Lower leg skin (tissue), 4 donors: ENCODE measurements at regions not wholly inside any gene's neighbourhood (a gene's known extent, or its start where the extent isn't known, plus 50 kb on each side); places are given as distances from the start of the nearest gene placed in this dataset.

Experiments
- DNase-seq, 2 donors: peaks; one replicate each; pipeline ENCODE4 v3.0.0-alpha.2; 2019; ENCODE audit warnings: low spot score in 2 of 2
- H3K4me3 ChIP-seq: fragments of 200-600 bp; sonication (generic); 2 replicates; pipeline ENCODE4 v1.5.1; 2017; ENCODE audit warnings: mild to moderate bottlenecking, low read depth; ENCODE audit not compliant: poor library complexity, severe bottlenecking
- POLR2A ChIP-seq, 2 donors: fragments of 450-650 bp; IDR thresholded peaks; one replicate each; pipeline ENCODE4 v1.6.1; 2016 to 2017; ENCODE audit warnings: antibody characterized with exemption in 2 of 2, mild to moderate bottlenecking in 1 of 2, moderate library complexity in 1 of 2
- WGBS, 2 donors: methylation state at CpG; one replicate each; pipeline ENCODE4 v1.1.5; 2018; 5-methylcytosine and 5-hydroxymethylcytosine counted together
- intact Hi-C: fragments of 100-400 bp; cut with DNase I; formaldehyde crosslinking; loops from one replicate; pipeline ENCODE4 v1.15.0; 2023; ENCODE audit warnings: low total_unique reads
- TF ChIP-seq, protein P1 (sequence below), 3 donors: fragments of 450-650 bp; IDR thresholded peaks; one replicate each; pipeline ENCODE4 v1.5.1; 2016; ENCODE audit warnings: antibody characterized with exemption in 3 of 3, mild to moderate bottlenecking in 3 of 3, moderate library complexity in 2 of 3

DNA sequence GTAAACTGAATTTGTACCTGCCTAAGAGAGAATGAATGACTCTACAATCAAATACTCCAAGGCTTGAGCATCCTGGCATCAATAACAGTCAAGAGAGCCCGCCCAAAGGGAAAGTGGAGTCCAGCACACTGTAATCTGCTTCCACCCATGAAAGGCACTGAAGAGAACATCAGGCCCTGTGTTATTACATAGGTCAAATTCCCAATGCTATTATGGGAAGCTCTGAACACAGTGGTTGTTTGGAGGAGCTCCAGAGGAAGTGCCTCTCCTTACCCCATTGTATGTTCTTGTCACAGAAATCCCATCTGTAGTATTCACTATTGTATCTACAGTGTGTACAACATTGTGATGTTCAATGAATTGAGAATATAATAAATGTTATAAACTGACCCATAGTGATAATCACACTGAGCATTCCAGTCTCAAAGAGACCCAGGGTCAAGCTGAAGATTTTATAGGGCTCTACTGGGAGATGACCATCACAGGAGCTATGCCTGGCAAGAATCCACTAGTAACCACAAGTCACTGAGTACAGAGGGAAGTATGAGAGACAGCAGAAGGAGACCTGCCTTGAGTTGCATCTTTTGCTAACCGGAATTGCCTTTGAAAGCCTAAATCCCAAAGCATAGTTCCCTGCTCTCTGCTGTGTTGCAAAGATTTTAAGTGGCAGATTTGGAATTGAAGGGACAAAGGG is 446.7 kb downstream of the GJA1 start:
- H3K4me3 ChIP-seq, result no peak overlapping the region
- TF ChIP-seq, protein P1, sequence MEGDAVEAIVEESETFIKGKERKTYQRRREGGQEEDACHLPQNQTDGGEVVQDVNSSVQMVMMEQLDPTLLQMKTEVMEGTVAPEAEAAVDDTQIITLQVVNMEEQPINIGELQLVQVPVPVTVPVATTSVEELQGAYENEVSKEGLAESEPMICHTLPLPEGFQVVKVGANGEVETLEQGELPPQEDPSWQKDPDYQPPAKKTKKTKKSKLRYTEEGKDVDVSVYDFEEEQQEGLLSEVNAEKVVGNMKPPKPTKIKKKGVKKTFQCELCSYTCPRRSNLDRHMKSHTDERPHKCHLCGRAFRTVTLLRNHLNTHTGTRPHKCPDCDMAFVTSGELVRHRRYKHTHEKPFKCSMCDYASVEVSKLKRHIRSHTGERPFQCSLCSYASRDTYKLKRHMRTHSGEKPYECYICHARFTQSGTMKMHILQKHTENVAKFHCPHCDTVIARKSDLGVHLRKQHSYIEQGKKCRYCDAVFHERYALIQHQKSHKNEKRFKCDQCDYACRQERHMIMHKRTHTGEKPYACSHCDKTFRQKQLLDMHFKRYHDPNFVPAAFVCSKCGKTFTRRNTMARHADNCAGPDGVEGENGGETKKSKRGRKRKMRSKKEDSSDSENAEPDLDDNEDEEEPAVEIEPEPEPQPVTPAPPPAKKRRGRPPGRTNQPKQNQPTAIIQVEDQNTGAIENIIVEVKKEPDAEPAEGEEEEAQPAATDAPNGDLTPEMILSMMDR (IDR thresholded peaks at IDR 0.05), result no peak
- no peak for TF ChIP-seq POLR2A (IDR thresholded peaks at IDR 0.05)
- intact Hi-C loops, result no loop called here
- WGBS, 2 donors, result 80 to 90% methylated on average over 2 of the region's 2 CpGs
- no peak for DNase-seq

- no peak overlapping the region for H3K4me3 ChIP-seq
- intact Hi-C loops, result no loop called here
- WGBS, 2 donors, result 74 to 76% methylated on average over 4 of the region's 4 CpGs
- DNase-seq, result no peak
- no peak for TF ChIP-seq POLR2A (IDR thresholded peaks at IDR 0.05)
- TF ChIP-seq, protein P1 (IDR thresholded peaks at IDR 0.05), result no peak
Measured at GRCh38 chr6:121884091-121884490, 448.6 kb downstream of the GJA1 start.

- H3K4me3 ChIP-seq, result no peak overlapping the region
- 78 to 86% methylated on average over 1 of the region's 1 CpG for WGBS, 2 donors
- DNase-seq, result no peak
- intact Hi-C loops, result no loop called here
- TF ChIP-seq, protein P1 (IDR thresholded peaks at IDR 0.05), result no peak
- TF ChIP-seq POLR2A (IDR thresholded peaks at IDR 0.05), result no peak
Measured at GRCh38 chr6:121884620-121885019, 449.2 kb downstream of the GJA1 start.

DNA sequence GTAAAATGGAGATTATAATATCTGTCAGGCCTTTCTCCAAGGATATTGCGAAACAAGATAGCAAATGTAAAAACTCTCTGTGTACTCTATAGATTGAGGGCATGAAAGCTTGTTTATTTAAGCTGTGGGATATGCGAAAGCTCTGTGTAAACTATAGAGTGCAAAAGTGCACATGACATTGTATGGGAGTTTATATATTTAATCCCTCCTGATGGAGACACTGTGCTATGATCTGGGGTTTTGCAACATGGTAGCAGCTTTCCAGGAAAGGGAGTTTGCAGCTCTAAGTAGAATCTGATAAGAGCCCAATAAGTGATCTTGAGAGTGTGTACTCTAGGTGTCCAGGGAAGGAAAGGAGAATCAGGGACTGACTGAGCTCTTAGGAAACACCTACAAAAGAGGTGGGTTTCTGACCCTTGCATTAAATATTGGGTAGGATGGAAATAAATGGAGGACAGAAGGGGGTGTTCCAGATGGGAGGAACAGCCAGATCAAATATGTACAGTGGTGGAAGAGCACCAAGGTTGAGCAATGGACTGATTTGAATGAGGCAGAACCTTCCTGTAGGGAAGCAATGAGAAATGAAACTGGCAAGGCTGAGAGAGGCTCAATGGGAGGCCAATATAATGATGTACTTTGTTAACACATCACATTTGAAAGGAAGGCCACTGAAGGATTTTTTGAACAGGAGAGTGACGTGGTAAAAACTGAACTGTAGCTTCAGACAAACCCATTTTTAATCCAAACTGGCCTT is 450.1 kb downstream of the GJA1 start:
- no peak overlapping the region for H3K4me3 ChIP-seq
- DNase-seq, result no peak
- TF ChIP-seq, protein P1 (IDR thresholded peaks at IDR 0.05), result no peak
- TF ChIP-seq POLR2A (IDR thresholded peaks at IDR 0.05), result no peak
- intact Hi-C loops, result no loop called here
- 68 to 79% methylated on average over 3 of the region's 3 CpGs for WGBS, 2 donors

DNA sequence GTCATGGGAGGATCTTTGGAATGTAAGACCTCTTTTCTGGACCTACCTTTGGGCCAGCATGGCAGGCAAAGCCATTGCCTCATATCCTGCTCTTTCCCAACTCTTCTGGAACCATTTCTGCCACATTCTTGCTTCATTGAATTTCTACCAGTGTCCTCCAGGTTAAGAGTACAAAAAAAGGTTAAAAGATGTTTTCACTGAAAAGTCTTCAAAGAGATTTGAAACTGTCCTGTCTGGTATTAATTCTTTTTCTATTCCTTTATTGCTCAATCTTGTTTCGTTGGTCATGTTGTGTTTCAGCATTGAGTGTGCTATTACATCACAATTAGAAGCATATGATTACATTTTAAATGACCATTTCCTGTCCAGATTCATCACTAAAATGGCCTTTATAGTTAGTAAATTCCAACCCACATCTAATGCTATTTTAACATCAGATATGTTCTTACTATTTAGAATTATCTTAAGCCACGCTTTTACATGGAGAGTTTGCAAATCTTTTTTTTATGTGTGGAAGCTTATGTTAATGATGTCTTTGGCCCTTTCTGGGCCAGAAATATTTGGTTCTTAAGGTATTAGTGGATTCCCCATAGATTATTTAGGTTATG is 450.9 kb downstream of the GJA1 start:
- H3K4me3 ChIP-seq, result no peak overlapping the region
- no peak for DNase-seq
- no peak for TF ChIP-seq POLR2A (IDR thresholded peaks at IDR 0.05)
- TF ChIP-seq, protein P1 (IDR thresholded peaks at IDR 0.05), result no peak
- WGBS, 2 donors, result 68 to 75% methylated on average over 2 of the region's 2 CpGs
- intact Hi-C loops, result no loop called here
